Activated CD4-positive, alpha-beta T cell treated with anti-CD3 and anti-CD28 coated beads, Interleukin-2, amount 10 ng/mL, durations not matched to agents 7 days and 5 days (primary cell): ENCODE measurements at regions not wholly inside any gene's neighbourhood (a gene's known extent, or its start where the extent isn't known, plus 50 kb on each side); places are given as distances from the start of the nearest gene placed in this dataset.
"Not testable (repeated sequence)": the region's sequence is repeated elsewhere in the genome, so short reads cannot be mapped to it uniquely, and the experiment has no call there.

ENCODE experiments used
- CTCF ChIA-PET: fragments of 350-600 bp; sonication (Branson Sonifier 250); formaldehyde crosslinking; loops from one replicate; lab custom pipeline; 2021; ENCODE audit warnings: antibody characterized with exemption; lab: Charles Lee
- POLR2A ChIA-PET: fragments of 350-600 bp; sonication (Branson Sonifier 250); formaldehyde crosslinking; loops from one replicate; lab custom pipeline; 2021; ENCODE audit warnings: antibody characterized with exemption; lab: Charles Lee
- DNase-seq: peaks from one replicate; pipeline ENCODE4 v3.0.0-alpha.2; 2020
- H3K27ac Mint-ChIP-seq: one replicate; pipeline ENCODE4 v1.8.0; 2021; ENCODE audit warnings: mild to moderate bottlenecking, moderate library complexity, mixed read lengths
- H3K27me3 Mint-ChIP-seq: one replicate; pipeline ENCODE4 v1.8.0; 2021; ENCODE audit warnings: mixed read lengths
- H3K36me3 Mint-ChIP-seq: one replicate; pipeline ENCODE4 v1.8.0; 2021; ENCODE audit warnings: low read depth, mixed read lengths
- H3K4me1 Mint-ChIP-seq: one replicate; pipeline ENCODE4 v1.8.0; 2021; ENCODE audit warnings: mixed read lengths
- H3K4me3 Mint-ChIP-seq: one replicate; pipeline ENCODE4 v1.8.0; 2021; ENCODE audit warnings: mild to moderate bottlenecking, moderate library complexity, mixed read lengths
- H3K9me3 Mint-ChIP-seq: one replicate; pipeline ENCODE4 v1.8.0; 2021; ENCODE audit warnings: mixed read lengths

DNA sequence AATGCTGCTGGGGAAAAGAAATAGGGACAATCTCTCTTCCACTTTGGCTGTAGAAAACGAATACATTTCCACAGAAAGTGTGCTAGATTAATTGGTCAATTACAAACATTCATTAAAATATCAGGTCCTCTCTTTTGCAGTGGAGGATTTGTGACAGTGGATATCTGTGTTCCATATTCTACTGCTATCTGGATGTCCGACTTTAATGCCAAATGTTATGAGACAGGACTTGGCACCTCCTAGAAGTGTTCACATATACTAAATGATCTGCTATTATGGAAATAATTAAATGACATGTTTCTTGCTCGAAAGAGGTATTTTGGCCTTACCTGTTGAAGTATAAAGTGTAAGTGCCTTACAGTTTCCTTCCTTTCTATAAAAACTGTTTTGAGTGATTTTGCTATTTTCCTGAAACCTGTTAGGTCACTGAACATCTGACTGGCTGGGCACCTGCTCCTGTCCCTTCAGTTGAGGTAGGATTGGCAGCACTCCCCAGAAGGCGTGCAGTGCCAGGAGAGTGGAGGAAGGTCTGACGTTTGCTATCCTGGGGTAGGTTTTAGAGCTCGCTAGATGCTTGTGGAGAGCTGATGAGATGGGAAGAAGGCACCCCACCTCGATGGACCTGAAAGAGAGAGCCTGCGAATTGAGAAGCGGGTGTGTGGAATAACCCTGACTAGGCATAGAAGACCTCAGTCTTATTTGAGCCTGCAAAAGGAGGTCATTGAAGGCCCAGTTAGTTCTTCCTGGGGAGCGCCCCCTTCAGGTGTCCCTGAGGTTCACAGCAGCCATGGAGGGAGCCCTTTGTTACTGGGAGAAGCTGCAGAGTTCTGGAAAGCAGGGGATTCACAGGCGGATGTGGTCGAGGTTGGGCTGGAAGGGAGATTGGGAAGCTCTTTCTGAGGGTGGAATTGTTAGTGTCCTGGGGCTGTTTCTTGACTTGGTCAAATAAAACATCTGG lies 159.4 kb upstream of the ZNF267 start:
- ChIA-PET POLR2A (no interaction called here), CTCF (interaction anchor here (0.8 to 1.4 kb wide), 4 partner anchors 9 to 37 kb away, joined by 3 to 5 read pairs (median 4); no protein-coding TSS in a partner anchor)
- DNase-seq, result no peak
- H3K27ac Mint-ChIP-seq, result peak overlapping the region; percentile 99
- peaks cover 73% of the 10 kb centered on the region for H3K36me3 Mint-ChIP-seq
- no peaks in the 10 kb centered on the region for H3K27me3 Mint-ChIP-seq
- H3K4me3 Mint-ChIP-seq, result peak overlapping the region; percentile 99
- peaks cover 51% of the 10 kb centered on the region for H3K4me1 Mint-ChIP-seq
- peaks cover 26% of the 10 kb centered on the region for H3K9me3 Mint-ChIP-seq

DNA sequence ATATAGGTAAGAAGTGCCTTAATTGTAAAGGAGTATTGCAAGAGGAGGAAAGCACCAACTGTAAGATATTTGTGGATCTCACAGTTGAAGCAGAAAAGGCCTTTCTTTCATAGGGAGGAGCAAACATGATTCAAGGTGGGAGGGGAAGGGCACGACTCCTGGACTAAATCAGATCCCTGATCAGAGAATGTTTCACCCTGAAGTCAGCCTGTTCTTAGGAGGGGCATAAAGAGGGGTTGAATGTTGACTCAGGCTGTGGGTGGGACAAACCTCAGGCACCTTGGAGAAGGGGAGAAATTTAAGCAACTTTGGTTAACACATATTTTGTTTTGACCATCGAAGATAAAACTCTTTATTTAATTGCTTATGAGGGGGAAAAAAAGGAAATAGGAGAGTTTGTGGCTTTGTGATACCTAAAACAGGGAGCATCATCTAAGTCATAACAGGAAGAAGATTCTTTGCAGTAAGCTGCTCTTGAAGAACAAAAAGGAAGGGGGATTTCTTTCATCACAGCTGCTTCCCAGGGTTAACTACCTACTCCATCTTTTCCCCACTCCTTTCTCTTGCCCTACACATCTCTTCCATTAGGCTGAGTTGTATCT lies 158.6 kb upstream of the ZNF267 start:
- Mint-ChIP-seq H3K27ac (peak overlapping the region; percentile 67), H3K4me3 (peak overlapping the region; percentile 99), H3K36me3 (peaks cover 72% of the 10 kb centered on the region), H3K4me1 (peaks cover 44% of the 10 kb centered on the region), H3K9me3 (peaks cover 32% of the 10 kb centered on the region), H3K27me3 (no peaks in the 10 kb centered on the region)
- DNase-seq, result no peak
- CTCF ChIA-PET, result interaction anchor here (0.8 to 1.4 kb wide), 3 partner anchors 8 to 38 kb away, joined by 3 to 4 read pairs (median 3); no protein-coding TSS in a partner anchor
- POLR2A ChIA-PET, result no interaction called here

DNA sequence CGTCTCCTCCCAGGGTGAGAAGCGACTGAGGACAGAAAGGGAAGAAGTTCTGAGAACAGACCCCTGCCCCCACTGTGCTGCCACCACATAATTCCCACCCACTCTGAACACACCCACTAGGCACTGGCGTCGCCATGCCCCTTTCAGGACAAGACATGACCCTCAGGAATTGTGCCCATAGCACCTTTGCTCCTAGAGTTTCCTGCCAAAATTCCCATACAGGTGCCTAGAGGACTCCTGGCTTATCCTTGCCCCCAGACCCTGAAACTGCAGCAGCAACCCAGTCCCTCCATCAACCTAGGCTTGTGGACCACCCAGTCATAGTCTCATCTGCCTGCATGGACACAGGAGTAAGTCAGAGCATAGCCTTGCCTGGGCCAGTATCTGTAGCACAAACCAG lies 157.7 kb upstream of the ZNF267 start:
- peaks cover 41% of the 10 kb centered on the region for H3K4me1 Mint-ChIP-seq
- H3K27ac Mint-ChIP-seq, result no peak overlapping the region
- ChIA-PET POLR2A (no interaction called here), CTCF (no interaction called here)
- H3K4me3 Mint-ChIP-seq, result no peak overlapping the region
- DNase-seq, result no peak
- peaks cover 37% of the 10 kb centered on the region for H3K9me3 Mint-ChIP-seq
- H3K27me3 Mint-ChIP-seq, result no peaks in the 10 kb centered on the region
- H3K36me3 Mint-ChIP-seq, result peaks cover 78% of the 10 kb centered on the region

DNA sequence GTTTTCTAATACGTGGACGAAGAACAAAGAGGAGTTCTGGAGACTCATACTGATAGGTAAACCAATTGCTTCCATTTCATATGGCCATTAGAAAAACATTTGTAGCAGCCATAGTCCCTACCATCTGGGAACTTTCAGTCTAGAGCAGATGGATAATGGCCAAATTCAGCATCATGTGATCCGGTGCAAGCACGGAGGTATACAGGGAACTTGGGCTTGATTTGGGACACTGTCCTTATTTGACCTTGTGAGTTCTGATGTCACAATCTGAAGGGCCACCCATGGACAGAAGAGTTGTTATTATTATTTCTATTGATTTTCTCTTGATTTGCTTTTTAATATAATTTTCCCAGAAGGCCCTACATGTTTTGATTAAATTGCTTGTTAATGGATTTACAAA lies 154.6 kb upstream of the ZNF267 start:
- Mint-ChIP-seq H3K27me3 (no peaks in the 10 kb centered on the region), H3K4me3 (no peak overlapping the region), H3K27ac (no peak overlapping the region), H3K9me3 (peaks cover 46% of the 10 kb centered on the region), H3K4me1 (peaks cover 25% of the 10 kb centered on the region), H3K36me3 (peaks cover 90% of the 10 kb centered on the region)
- DNase-seq, result no peak
- ChIA-PET POLR2A (no interaction called here), CTCF (interaction anchor here (0.6 to 1.1 kb wide), 2 partner anchors 150 to 1383 kb away, joined by 3 to 6 read pairs; no protein-coding TSS in a partner anchor)

DNA sequence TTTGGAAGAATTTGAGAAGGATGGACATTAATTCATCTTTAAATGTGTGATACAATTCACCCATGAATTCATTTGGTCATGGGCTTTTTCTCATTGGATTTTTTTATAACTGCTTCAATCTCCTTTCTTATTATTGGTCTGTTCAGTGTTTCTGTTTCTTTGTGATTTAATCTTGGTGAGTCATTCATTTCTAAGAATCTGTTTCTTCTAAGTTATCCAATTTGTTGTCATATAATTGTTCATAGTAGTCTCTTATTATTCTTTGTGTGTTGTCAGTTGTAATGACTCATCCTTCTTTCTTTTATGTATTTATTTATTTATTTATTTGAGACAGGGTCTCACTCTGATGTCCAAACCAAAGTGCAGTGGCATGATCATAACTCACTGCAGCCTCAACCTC lies 146.1 kb upstream of the ZNF267 start:
- H3K36me3 Mint-ChIP-seq, result peaks cover 86% of the 10 kb centered on the region
- peaks cover 8% of the 10 kb centered on the region for H3K4me1 Mint-ChIP-seq
- CTCF ChIA-PET, result no interaction called here
- no peak overlapping the region for H3K4me3 Mint-ChIP-seq
- no peak for DNase-seq
- H3K9me3 Mint-ChIP-seq, result peaks cover 43% of the 10 kb centered on the region
- H3K27ac Mint-ChIP-seq, result no peak overlapping the region
- no peaks in the 10 kb centered on the region for H3K27me3 Mint-ChIP-seq
- POLR2A ChIA-PET, result no interaction called here

DNA sequence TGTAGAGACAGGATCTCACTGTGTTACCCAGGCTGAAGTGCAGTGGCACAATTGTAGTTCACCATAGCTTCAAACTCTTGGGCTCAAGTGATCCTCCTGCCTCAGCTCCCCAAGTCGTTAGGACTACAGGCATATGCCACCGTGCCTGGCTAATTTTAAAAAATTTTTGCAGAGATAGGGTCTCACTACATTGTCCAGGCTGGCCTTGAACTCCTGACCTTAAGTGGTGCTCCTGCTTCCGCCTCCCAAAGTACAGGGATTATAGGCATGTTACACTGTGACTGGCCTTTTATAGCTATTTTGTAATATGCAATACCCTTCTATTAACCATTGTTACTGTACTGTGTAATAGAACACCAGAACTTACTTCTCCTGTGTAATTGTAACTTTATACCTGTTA lies 139.3 kb upstream of the ZNF267 start:
- no peak overlapping the region for H3K27ac Mint-ChIP-seq
- no peaks in the 10 kb centered on the region for H3K27me3 Mint-ChIP-seq
- ChIA-PET POLR2A (no interaction called here), CTCF (no interaction called here)
- H3K36me3 Mint-ChIP-seq, result peaks cover 87% of the 10 kb centered on the region
- peaks cover 53% of the 10 kb centered on the region for H3K9me3 Mint-ChIP-seq
- H3K4me3 Mint-ChIP-seq, result no peak overlapping the region
- DNase-seq, result no peak
- no peaks in the 10 kb centered on the region for H3K4me1 Mint-ChIP-seq

DNA sequence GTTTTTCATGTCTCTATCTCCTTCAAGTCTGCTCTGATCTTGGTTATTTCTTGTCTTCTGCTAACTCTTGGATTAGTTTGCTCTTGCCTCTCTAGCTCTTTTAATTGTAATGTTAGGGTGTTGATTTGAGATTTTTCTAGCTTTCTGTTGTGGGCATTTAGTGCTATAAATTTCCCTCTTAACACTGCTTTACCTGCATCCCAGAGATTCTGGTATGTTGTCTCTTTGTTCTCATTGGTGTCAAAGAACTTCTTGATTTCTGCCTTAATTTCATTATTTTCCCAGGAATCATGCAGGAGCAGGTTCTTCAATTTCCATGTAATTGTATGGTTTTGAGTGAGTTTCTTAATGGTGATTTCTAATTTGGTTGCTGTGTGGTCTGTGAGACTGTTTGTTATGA lies 128.5 kb upstream of the ZNF267 start:
- H3K4me1 Mint-ChIP-seq, POLR2A ChIA-PET, H3K27me3 Mint-ChIP-seq, DNase-seq, H3K4me3 Mint-ChIP-seq, H3K27ac Mint-ChIP-seq: not testable (repeated sequence)
- Mint-ChIP-seq H3K9me3 (peaks cover 72% of the 10 kb centered on the region), H3K36me3 (peaks cover 96% of the 10 kb centered on the region)
- CTCF ChIA-PET, result interaction anchor here (1.3 kb wide), 1 partner anchor 21 kb away, joined by 3 read pairs; no protein-coding TSS in a partner anchor

DNA sequence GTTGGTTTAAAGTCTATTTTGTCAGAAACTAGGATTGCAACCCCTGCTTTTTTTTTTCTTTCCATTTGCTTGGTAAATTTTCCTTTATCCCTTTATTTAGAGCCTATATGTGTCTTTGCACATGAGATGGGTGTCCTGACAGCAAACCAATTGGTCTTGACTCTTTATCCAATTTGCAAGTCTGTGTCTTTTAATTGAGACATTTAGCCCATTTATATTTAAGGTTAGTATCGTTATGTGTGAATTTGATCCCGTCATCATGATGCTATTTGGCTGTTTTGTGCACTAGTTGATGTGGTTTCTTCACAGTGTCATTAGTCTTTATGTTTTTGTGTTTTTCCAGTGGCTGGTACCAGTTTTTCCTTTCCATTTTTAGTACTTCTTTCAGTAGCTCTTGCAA lies 127.7 kb upstream of the ZNF267 start:
- DNase-seq, result no peak
- peaks cover 72% of the 10 kb centered on the region for H3K9me3 Mint-ChIP-seq
- peaks cover 94% of the 10 kb centered on the region for H3K36me3 Mint-ChIP-seq
- no peak overlapping the region for H3K27ac Mint-ChIP-seq
- no peak overlapping the region for H3K4me3 Mint-ChIP-seq
- no peaks in the 10 kb centered on the region for H3K27me3 Mint-ChIP-seq
- ChIA-PET CTCF (no interaction called here), POLR2A (no interaction called here)
- H3K4me1 Mint-ChIP-seq, result no peaks in the 10 kb centered on the region

DNA sequence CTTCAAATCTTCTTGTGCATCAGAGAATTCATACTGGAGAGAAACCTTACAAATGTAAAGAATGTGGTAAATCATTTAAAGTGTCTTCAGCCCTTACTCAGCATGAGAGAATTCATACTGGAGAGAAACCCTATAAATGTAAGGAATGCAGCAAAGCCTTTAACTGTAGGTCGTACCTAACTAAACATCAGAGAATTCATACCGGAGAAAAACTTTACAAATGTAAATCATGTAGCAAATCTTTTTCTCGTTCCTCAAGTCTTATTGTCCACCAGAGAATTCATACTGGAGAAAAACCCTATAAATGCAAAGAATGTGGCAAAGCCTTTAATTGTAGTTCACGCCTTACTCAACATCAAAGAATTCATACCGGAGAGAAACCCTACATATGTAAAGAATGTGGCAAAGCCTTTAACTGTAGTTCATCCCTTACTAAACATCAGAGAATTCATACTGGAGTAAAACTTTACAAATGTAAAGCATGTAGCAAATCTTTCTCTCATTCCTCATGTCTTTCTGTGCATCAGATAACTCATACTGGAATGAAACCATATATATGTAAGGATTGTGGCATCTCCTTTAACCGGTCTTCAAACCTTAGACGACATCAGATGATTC lies 118.5 kb upstream of the ZNF267 start:
- POLR2A ChIA-PET, result no interaction called here
- Mint-ChIP-seq H3K27ac (no peak overlapping the region), H3K4me1 (no peaks in the 10 kb centered on the region), H3K4me3 (no peak overlapping the region), H3K36me3 (peaks cover 76% of the 10 kb centered on the region), H3K27me3 (no peaks in the 10 kb centered on the region), H3K9me3 (peaks cover 70% of the 10 kb centered on the region)
- CTCF ChIA-PET, result no interaction called here
- DNase-seq, result no peak

DNA sequence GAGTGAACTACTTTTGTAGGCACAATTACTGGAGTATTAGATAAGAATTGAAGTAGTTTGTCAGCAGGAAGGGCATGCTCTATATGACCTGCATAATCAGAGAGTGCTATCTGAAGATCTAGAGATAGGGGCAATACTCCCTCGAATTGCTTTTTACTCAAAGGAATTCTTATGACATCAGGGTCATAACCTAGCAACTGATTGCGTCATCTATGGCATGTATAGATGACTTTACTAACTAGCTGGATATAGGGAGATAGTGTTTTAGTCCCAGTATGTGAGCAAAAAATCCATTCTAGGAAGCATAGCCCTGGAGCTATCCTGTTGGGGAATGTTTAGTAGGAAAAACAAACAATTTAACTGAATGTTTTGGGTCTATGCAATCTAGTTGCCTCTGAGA lies 109.5 kb upstream of the ZNF267 start:
- Mint-ChIP-seq H3K9me3 (peaks cover 63% of the 10 kb centered on the region), H3K4me1 (no peaks in the 10 kb centered on the region), H3K36me3 (peaks cover 19% of the 10 kb centered on the region), H3K27me3 (no peaks in the 10 kb centered on the region), H3K27ac (no peak overlapping the region), H3K4me3 (no peak overlapping the region)
- POLR2A ChIA-PET, result no interaction called here
- DNase-seq, result no peak
- CTCF ChIA-PET, result no interaction called here

DNA sequence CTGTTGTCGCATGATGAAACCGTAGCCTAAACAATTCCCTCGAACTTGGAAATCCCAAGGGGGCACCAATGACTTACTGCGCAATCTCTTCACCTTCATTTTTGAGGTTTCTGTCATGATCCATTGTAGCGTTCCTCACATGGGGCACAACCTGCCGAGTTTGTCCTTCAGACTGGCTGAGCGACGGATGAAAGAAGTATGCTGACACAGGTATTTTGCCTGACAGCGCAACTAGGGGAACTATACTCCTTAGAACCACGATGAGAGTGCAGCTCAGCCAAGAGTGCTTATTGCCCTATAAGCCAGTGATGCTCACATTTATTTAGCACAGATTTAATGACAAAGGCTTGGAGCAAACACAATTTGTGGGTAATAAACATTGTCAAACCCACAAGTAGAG lies 106.3 kb upstream of the ZNF267 start:
- Mint-ChIP-seq H3K9me3 (peaks cover 60% of the 10 kb centered on the region), H3K27me3 (no peaks in the 10 kb centered on the region)
- CTCF ChIA-PET, result no interaction called here

DNA sequence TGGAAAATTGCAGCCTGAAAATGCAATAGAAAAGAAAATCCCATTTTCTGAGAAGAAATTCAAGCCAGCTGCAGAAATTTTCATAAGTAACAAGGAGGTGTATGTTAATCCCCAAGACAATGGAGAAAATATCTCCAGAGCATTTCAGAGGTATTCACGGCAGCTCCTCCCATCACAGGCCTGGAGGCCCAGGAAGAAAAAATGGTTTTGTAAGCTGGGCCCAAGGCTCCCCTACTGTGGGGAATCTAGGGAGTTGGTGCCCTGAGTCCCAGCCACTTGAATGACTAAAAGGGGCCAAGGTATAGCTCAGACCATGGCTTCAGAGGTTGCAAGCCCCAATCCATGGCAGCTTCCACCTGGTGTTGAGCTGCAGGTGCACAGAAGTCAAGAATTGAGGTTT lies 93.3 kb upstream of the ZNF267 start:
- DNase-seq, result no peak
- H3K4me1 Mint-ChIP-seq, result no peaks in the 10 kb centered on the region
- ChIA-PET POLR2A (no interaction called here), CTCF (interaction anchor here (1.1 kb wide), 1 partner anchor 14 kb away, joined by 4 read pairs; no protein-coding TSS in a partner anchor)
- H3K4me3 Mint-ChIP-seq, result no peak overlapping the region
- peaks cover 59% of the 10 kb centered on the region for H3K9me3 Mint-ChIP-seq
- peaks cover 3% of the 10 kb centered on the region for H3K36me3 Mint-ChIP-seq
- H3K27me3 Mint-ChIP-seq, result no peaks in the 10 kb centered on the region
- no peak overlapping the region for H3K27ac Mint-ChIP-seq

More for the DNA sequence above, 106.3 kb upstream of the ZNF267 start:
- Mint-ChIP-seq H3K4me3 (no peak overlapping the region), H3K4me1 (no peaks in the 10 kb centered on the region), H3K27ac (no peak overlapping the region), H3K36me3 (peaks cover 10% of the 10 kb centered on the region)
- POLR2A ChIA-PET, result no interaction called here
- no peak for DNase-seq

DNA sequence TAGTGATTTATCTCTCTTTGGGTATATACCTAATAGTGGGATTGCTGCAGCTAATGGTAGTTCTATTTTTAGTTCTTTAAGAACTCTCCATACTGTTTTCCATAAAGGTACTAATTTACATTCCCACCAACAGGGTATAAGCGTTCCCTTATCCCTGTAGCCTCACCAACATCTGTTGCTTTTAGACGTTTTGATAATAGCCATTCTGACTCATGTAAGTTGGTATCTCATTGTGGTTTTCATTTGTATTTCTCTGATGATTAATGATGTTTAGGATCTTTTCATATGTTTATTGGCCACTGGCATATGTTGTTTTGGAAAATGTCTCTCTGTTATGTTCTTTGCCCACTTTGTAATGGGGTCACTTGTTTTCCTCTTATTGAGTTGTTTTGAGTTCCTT lies 88.5 kb upstream of the ZNF267 start:
- H3K4me3 Mint-ChIP-seq, result no peak overlapping the region
- H3K27me3 Mint-ChIP-seq, result no peaks in the 10 kb centered on the region
- ChIA-PET CTCF (no interaction called here), POLR2A (no interaction called here)
- H3K9me3 Mint-ChIP-seq, result peaks cover 46% of the 10 kb centered on the region
- no peaks in the 10 kb centered on the region for H3K4me1 Mint-ChIP-seq
- no peak overlapping the region for H3K27ac Mint-ChIP-seq
- DNase-seq, result no peak
- peaks cover 3% of the 10 kb centered on the region for H3K36me3 Mint-ChIP-seq
